VCaP (cell line): ENCODE measurements at regions not wholly inside any gene's neighbourhood (a gene's known extent, or its start where the extent isn't known, plus 50 kb on each side); places are given as distances from the start of the nearest gene placed in this dataset.

Source experiments
- H3K27ac ChIP-seq: fragments of 450-650 bp; 2 replicates; pipeline ENCODE4 v1.5.1; 2017
- CTCF ChIP-seq: fragments of 450-650 bp; conservative IDR thresholded peaks from 2 replicates; pipeline ENCODE4 v1.5.1; 2017; ENCODE audit warnings: mild to moderate bottlenecking, moderate library complexity

DNA sequence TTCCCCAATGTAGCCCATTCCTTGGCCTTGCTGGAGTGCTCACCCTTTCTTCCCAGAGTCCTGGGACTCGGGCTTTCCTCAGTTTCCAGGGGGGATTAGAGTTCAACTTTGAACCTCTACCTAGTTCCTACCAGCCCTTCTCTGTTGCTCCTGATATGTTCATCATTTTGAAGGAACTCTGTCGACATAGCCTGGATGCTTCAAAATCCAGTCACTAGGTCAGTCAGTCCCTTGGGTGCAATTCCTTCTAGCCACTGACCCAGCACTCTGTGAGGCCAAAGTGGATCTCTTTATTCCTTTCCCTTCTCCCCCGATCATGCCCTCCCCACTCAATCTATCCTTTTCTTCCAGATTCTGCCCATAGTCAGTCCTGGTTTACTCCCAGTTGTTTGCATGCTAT is 72.3 kb upstream of the TMCC3 start:
- no peak overlapping the region for H3K27ac ChIP-seq
- TF ChIP-seq CTCF, result no peak

DNA sequence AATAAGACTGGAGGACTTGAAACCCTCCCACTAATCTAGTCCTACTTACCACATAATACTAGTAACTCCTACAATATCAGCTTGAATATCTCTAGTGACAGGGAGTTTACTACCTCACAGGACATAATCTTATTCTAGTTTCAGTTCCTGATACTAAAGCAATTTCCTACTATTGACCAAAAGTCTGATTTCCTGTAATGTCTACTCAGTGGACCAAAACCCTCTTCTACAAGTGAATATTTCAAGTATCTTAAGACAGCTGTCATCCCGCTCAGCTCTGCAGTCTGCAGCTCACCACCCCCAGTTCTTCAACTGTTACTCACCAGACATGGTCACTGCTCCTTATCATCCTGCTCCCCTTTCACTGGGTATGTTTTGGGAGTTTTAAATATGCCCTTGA is 70.8 kb upstream of the TMCC3 start:
- TF ChIP-seq CTCF, result no peak
- H3K27ac ChIP-seq, result no peak overlapping the region

DNA sequence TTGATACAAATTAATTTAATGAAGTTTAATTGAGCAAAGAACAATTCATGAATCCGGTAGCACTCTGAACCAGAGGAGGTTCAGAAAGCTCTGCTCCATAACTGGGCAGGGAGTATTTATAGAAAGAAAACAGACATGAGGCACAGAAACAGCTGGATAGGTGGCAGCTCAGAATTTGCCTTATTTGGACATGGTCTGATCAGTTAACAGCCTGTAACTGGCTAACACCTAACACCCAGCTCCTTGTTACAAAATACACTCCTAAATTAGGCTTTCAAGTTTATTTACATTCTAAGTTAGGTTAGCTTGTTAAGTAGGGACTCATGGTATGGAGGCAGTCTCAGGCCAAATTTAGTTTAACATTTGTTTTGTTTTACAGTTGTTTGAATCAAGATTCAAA is 67.8 kb upstream of the TMCC3 start:
- no peak overlapping the region for H3K27ac ChIP-seq
- TF ChIP-seq CTCF, result no peak

DNA sequence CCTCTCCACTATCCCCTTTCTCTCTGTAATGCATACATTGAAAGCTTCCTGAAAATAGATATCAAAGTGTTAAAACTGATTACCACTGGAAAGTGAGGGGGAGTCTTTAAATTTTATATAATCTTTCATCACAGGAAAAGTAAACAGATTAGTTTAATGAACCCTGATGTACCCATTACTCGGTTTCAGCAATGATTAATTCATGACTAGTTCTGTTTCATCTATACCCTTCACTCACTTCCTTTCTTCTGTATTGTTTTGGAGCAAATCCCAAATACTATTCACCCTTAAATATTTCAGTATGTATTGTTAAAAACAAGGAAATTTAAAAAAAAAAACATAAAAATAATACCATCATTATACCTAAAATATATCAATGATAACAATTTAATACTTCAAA is 67.3 kb upstream of the TMCC3 start:
- no peak for TF ChIP-seq CTCF
- H3K27ac ChIP-seq, result no peak overlapping the region

GRCh38 chr12:94717108-94717507 is 66.8 kb upstream of the TMCC3 start:
- no peak overlapping the region for H3K27ac ChIP-seq
- TF ChIP-seq CTCF, result no peak

DNA sequence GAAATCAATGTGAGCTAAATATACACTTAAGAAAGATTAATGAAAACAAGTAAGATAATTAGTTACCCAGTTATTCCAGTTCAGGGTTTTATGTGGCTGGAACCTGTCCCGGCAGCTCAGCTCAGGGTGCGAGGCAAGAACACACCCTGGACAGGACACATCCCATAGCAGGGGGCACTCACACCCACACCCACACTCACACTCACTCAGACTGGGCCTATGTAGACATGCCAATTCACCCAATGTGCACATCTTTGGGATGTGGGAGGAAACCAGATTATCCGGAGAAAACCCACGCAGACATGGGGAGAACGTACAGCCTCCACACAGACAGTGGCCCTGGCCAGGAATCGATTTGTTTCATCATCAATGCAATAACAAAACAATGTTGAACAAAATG is 66.0 kb upstream of the TMCC3 start:
- no peak for TF ChIP-seq CTCF
- H3K27ac ChIP-seq, result no peak overlapping the region

DNA sequence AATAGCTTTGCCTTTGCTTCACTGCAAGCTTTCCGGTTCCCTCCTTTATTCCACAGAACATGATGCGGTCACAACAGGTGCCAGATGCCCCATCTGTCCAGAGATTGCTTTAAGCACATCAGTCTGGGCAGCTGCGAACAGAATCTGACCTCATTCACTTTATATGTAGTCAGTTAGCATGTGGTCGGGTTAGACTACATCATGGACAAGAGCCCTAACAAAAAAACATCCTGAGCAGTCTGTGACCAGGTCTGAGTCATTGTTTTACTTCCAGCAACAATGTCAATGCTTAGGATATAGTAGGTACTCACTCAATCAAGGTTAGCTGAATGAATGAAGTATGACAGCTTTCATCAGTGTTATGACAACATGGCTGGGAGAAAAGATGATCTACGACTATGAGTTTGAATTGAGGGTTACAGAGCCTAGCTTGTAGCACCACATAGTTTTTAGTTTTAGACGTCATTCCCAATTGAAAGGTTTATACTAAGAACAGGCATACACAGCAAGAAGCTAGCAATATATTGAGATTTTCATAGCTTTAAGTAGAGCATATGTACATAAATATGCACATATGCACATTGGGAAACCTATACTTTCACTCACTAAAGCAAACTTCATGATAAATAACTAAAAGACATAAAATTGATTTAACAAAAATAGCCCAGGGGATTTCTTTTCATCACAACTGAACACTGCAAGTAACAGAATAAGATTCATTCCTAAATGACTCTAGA is 64.2 kb upstream of the TMCC3 start:
- H3K27ac ChIP-seq, result no peak overlapping the region
- TF ChIP-seq CTCF, result no peak
